Activated T-cell treated with anti-CD3 and anti-CD28 coated beads for 24 hours (primary cell): ENCODE measurements at regions not wholly inside any gene's neighbourhood (a gene's known extent, or its start where the extent isn't known, plus 50 kb on each side); places are given as distances from the start of the nearest gene placed in this dataset.

Source experiments
- DNase-seq: peaks from one replicate; pipeline ENCODE4 v3.0.0-alpha.2; 2020; ENCODE audit warnings: low read depth

DNA sequence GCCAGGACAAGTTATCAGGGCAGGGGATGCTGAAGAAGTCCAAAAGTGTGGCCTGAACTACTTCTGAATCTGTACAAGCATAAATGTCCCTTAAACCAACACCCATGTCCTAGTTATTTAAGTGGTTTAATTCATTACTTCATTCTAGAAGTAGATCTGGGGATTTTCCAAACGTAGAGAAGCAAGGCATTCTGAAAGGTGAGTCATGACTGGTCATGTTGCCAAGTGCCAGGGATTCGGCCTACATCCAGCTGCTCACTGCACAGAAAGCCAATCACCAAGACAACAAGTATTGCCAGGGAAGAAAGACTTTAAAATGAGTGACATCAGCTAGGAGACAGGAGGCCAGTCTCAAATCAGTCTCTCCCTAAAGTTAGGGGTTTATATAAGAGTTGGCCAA, 396.6 kb downstream of the GABRB3 start:
- no peak for DNase-seq

DNA sequence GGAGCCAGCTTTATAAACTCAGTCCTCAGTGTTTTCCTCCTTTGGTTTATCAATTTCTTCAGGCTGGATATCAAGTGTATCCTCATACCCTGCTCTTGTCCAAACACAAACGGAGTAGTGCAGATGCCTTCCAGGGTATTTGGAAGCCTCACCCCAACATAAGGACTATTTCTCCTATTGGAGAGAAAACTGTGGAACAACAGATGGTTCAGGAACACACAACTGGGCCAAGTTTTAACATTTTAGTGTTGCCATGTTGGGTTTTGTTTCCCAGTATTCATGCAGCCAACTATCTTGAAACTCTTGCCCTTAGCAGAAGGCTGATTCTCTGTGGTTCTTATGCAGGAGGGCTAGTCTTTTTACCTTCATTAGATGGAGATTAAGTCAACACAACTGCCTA, 398.1 kb downstream of the GABRB3 start:
- DNase-seq, result no peak

GRCh38 chr15:26372706-26373105, 400.2 kb downstream of the GABRB3 start:
- DNase-seq, result no peak

DNA sequence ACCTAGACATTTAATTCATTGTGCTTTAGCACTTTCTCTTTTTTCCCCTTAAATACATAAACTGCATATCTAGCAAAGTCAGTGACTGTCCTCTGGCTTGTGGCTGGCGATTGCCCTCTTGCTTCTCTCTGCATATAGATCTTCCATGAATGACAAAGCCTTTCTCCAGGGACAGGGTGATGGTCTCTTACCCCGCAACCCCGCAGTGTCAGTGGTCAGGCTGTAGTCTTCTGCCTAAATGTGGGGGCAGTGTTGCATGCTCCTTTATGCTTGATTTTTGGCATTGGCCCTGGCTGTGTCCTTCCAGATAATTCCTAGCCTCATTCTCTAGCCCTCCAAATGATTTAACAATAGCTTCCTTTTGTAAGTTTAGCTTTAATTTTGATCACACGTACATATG, 407.8 kb downstream of the GABRB3 start:
- DNase-seq, result no peak

- no peak for DNase-seq
Measured at GRCh38 chr15:26359855-26360254, 413.0 kb downstream of the GABRB3 start.

DNA sequence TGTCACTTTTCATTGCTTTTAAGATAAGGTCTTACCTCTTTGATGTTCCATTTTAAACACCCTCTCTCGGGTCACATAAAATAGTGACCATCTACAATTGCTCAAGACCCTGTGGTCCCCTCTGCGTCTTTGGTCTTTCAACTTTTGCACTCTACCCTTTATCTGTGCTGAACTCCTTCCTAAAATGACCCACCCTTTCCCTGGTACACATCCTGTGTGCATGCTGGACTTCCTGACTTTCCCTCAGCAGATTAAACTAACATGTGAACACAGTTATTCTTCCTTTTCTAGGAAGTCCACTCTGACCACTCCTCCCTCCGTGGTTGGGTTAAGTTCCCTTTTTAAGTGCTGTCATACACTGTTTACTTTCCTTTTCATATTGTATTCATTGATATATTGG, 414.2 kb downstream of the GABRB3 start:
- DNase-seq, result no peak

DNA sequence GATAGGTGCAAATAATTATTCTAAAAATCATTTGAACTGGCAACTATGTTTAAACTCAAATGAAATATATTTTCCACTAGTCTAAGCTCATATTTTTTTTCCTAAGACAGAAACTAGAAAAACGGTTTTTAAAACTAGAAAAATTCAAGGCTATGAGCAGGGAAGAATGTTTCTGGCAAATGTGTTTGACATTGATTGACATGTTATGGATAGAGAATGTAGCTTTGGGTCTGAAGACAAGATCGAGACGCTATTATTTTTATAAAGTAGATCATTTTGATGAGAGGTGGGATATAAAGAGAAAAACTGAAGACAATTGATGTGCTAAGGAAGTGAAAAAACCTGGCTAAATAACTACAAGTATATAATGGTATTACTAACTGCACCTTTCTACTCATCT, 415.2 kb downstream of the GABRB3 start:
- no peak for DNase-seq

GRCh38 chr15:26355472-26356074, 417.3 kb downstream of the GABRB3 start:
- DNase-seq, result no peak

GRCh38 chr15:26352909-26353308, 420.0 kb downstream of the GABRB3 start:
- DNase-seq, result no peak

DNA sequence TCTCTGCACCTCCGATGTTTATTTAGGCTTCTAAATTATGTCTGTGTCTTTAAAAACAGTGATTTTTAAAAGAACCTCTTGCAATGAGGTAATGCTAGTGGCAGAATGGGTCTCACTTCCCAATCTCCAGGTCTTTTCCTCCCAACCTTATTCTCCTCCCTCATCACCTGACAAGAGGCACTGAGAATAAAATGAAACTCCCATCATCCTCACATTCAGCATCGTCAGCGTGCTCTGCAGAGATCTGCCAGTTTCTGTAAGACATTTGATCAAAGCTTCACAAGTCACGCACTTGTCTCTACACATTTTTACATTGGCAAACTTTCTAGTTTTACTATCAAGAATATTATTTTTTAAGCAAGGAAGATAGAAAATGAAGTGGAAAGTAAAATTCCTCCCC, 420.5 kb downstream of the GABRB3 start:
- DNase-seq, result no peak

GRCh38 chr15:26325495-26325894, 447.4 kb downstream of the GABRB3 start:
- no peak for DNase-seq

GRCh38 chr15:26323566-26323965, 449.3 kb downstream of the GABRB3 start:
- no peak for DNase-seq

DNA sequence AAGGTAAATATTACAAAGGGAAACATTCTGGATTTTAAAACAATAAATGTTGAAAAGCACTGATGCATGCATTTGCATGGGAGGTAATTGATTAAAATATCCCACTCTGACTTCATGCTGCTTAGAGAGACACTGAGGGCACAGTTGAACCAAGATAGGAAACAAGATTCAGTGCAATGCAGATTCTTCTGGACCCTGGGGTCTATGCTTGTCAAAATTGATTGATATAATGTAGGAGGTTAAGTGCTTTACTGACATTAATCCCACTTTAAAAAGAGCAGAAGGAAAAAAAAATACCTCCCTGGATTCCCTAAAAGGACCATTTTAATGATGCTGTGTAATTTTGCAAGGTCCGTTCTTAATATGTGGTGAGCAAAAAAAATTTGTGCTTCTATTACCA, 454.2 kb downstream of the GABRB3 start:
- no peak for DNase-seq

- no peak for DNase-seq
Measured at GRCh38 chr15:26314577-26314976, 451.4 kb upstream of the ATP10A start.

DNA sequence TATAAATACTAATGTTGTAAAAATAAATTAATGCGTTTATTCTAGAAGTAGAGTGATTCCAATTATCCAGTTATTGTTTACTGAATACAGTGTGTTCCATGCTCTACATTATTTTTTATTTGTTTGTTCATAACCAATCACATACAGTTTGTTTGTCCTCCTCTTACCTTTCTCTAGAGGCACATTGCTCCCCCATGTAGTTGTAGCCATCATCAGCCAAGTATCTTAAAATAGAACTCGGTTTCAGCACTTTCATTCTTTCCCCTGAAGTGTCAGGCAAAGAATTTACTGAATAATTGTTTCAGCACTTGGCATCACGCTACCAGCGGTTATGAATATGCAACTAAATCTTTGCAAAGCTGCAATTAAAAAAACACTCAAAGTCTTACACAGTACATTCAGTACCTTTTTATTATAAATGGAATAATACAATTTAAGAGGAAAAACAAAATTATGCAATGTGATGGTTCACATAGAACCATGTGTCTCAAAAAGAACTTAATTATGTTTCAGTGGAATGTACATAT, 448.6 kb upstream of the ATP10A start:
- DNase-seq, result no peak

DNA sequence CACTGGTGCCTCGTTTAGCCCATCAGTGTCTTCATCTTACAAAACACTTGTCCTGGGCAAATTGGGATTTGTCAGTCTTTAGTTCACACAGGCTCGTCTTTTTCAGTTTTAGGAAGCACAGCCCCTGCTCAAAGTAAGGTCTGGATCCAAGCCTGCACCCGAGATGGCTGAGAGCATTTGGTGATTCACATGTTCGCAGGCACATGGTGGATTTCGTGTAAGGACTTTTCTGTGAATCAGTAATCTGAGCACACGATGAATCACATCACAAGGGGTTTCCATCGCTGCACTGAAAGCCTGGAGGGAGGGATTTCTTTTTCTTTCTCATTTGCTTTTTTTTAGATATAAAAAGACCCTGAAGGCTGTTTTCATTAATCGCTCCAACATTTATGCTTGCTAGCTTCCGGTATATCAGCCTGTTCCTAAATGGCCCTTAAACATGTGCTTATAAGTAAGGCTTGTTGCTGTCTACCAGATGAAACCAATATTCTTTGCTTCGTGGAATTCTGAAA, 435.6 kb upstream of the ATP10A start:
- no peak for DNase-seq

GRCh38 chr15:26298010-26298658, 435.0 kb upstream of the ATP10A start:
- no peak for DNase-seq

DNA sequence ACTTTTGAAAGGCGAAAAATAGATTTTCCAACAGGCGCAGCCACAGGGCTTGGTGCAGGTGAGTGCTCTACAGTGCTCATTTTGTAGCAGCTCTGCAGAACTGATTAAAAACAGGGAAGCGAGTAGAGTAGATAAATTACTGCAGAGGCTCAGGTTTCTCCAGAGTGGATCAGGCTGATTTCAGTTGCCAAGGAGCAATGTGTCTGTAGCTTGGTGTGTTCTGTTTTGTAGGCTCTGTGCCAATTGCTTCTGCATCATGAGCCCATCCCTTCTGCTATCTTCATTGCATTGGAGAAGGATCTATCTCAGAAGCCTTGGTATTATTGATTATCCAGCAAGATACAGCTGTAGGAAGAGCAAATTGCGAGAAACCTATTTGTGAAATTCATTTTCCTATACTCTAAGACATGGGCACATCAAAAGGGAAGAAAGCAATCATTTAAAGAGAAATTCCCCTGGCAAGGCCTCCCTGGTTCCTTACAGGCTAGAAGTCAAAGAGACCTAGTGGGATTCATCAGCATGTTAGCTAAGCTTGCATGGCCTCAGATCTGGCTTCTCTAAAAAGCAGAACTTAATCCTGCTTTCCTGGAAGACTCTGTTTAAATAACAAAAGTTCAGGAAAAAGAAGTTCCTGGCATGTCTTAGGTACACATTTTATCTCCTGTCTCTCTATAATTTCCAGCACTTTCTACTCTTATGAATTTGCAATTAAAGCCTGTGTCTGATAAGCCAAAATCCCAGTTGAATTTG, 432.4 kb upstream of the ATP10A start:
- DNase-seq, result no peak

GRCh38 chr15:26294059-26294689, 431.0 kb upstream of the ATP10A start:
- no peak for DNase-seq

- no peak for DNase-seq
Measured at GRCh38 chr15:26287381-26287780, 424.3 kb upstream of the ATP10A start.

DNA sequence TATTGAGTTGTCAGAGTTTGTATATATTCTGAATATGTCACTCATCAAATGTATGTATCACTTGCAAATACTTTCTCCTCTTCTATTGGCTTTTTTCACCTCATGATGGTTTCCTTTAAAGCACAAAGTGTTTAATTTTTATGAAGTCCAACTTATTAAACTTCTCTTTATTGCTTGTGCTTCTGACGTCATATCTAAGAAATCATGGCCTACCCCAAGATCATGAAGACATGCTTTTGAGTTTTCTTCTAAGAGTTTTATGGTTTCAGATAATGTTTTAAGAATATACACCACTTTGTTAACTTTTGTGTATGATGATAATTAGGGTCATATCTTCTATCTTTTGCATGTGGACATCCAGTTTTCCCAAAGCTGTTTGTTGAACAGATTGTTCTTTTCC, 417.2 kb upstream of the ATP10A start:
- no peak for DNase-seq

DNA sequence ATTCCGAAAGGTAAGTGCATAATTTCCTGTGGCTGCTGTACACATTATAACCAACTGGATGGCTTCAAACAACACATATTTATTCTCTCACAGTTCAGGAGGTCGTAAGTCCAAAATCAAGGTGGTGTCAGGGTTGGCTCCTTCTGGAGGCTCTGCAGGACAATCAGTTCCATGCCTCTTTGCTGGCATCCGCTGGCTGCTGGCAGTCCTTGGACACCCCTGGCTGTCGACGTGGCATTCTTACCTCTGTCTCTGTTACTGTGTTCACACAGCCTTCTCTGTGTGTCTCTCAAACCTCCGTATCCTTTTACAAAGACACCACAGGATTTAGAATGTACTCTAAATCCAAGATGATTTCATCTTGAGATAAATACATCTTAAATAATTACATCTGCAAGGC, 398.8 kb upstream of the ATP10A start:
- DNase-seq, result no peak

GRCh38 chr15:26261413-26261812, 398.3 kb upstream of the ATP10A start:
- DNase-seq, result no peak
